Mesendoderm (in vitro differentiated cells): ENCODE measurements at regions not wholly inside any gene's neighbourhood (a gene's known extent, or its start where the extent isn't known, plus 50 kb on each side); places are given as distances from the start of the nearest gene placed in this dataset.
A peak's percentile ranks its signal among the peaks of the same experiment; 100 is the strongest.

Source experiments
- DNase-seq: peaks from one replicate; pipeline ENCODE4 v3.0.0; 2013
- H2AK5ac ChIP-seq: 2 replicates; pipeline ENCODE4 v1.6.1; 2013; ENCODE audit warnings: low read length, inconsistent platforms
- H2BK120ac ChIP-seq: 2 replicates; pipeline ENCODE4 v1.6.1; 2013; ENCODE audit warnings: low read depth, mild to moderate bottlenecking, low read length, moderate library complexity, mixed read lengths
- H2BK15ac ChIP-seq: replicated peaks from 2 replicates; pipeline ENCODE4 v1.6.1; 2013; ENCODE audit warnings: low read depth, mild to moderate bottlenecking, moderate library complexity
- H2BK5ac ChIP-seq: 2 replicates; pipeline ENCODE4 v1.6.1; 2013; ENCODE audit warnings: low read length, inconsistent platforms
- H3K18ac ChIP-seq: 2 replicates; pipeline ENCODE4 v1.6.1; 2013; ENCODE audit warnings: mild to moderate bottlenecking, low read length, mixed read lengths
- H3K23ac ChIP-seq: one replicate; pipeline ENCODE4 v1.6.1; 2013; ENCODE audit warnings: low read length
- H3K27ac ChIP-seq: 2 replicates; pipeline ENCODE4 v1.5.1; 2013; ENCODE audit warnings: low read depth, mild to moderate bottlenecking, inconsistent platforms, low read length, moderate library complexity
- H3K27me3 ChIP-seq: 2 replicates; pipeline ENCODE4 v1.6.1; 2013; ENCODE audit warnings: low read length, control low read depth, mild to moderate bottlenecking, inconsistent platforms; ENCODE audit not compliant: insufficient read depth, poor library complexity
- H3K36me3 ChIP-seq: 2 replicates; pipeline ENCODE4 v1.6.1; 2013; ENCODE audit warnings: low read length, inconsistent platforms; ENCODE audit not compliant: control insufficient read depth, insufficient read depth
- H3K4ac ChIP-seq: one replicate; pipeline ENCODE4 v1.6.1; 2013; ENCODE audit warnings: low read depth, mild to moderate bottlenecking, low read length, moderate library complexity
- H3K4me1 ChIP-seq: 2 replicates; pipeline ENCODE4 v1.6.1; 2013; ENCODE audit warnings: low read depth, low read length, inconsistent platforms; ENCODE audit not compliant: control insufficient read depth
- H3K4me2 ChIP-seq: 2 replicates; pipeline ENCODE4 v1.6.1; 2013; ENCODE audit warnings: low read length
- H3K4me3 ChIP-seq: 2 replicates; pipeline ENCODE4 v1.5.1; 2013; ENCODE audit warnings: mild to moderate bottlenecking, low read length
- H3K56ac ChIP-seq: one replicate; pipeline ENCODE4 v1.6.1; 2013; ENCODE audit warnings: low read length
- H3K79me1 ChIP-seq: 2 replicates; pipeline ENCODE4 v1.6.1; 2013; ENCODE audit warnings: low read length, inconsistent platforms
- H3K79me2 ChIP-seq: 2 replicates; pipeline ENCODE4 v1.6.1; 2013; ENCODE audit warnings: mild to moderate bottlenecking, low read length; ENCODE audit not compliant: control insufficient read depth, insufficient read depth
- H3K9ac ChIP-seq: 2 replicates; pipeline ENCODE4 v1.6.1; 2013; ENCODE audit warnings: low read length, inconsistent platforms
- H4K5ac ChIP-seq: one replicate; pipeline ENCODE4 v1.6.1; 2013; ENCODE audit warnings: low read length
- H4K8ac ChIP-seq: one replicate; pipeline ENCODE4 v1.6.1; 2013; ENCODE audit warnings: low read depth, mild to moderate bottlenecking, control low read depth, low read length, moderate library complexity
- WGBS: extraction: QIAGEN DNeasy Blood & Tissue Kit; methylation state at CpG from one replicate; pipeline ENCODE4 v1.1.7; 2013; ENCODE audit warnings: low lambda C conversion rate, missing lambda C conversion rate; ENCODE audit not compliant: insufficient coverage; ENCODE audit errors: extremely low coverage; 5-methylcytosine and 5-hydroxymethylcytosine counted together

DNA sequence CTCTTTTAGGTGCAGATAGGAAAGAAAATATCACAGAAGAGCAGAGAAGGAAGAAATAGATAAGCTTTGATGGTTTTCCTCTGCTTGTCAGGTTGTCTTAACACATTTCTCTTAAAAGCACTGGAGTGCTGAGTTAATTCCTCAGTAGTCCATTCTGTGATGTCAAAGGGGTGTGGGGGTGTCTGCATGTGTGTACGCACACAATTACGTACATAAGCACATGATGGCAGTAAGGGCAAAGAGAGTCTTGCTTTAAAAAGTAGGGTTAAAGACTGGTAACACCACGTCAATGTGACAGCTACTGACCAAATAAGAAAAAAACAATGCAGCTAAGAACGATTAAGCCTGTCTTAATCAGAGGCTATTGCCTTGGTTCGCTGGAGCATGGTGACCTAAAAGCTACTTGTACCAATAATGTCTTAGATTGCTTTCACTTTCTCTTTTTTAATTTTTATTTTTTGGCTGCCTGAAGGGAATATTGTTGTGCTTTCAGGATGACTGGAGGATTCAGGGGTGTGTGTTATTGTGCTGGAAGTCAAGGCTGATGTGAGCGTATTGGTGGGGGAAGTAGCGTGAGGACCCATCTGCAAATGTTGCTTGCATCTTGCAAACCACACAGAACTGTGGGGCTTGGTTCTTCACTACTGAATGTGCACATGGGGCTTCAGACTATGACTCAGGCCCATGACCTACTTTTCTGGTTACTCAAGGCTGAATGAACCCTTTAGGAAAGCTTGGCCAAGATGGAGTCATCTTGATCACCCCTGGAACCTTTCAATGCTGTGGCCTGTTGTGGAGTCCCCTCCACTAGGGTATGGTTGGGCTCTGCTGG lies 417.8 kb upstream of the TPM1 start:
- no peak for DNase-seq
- H2BK5ac ChIP-seq, result no peak overlapping the region
- no peaks in the 10 kb centered on the region for H3K79me2 ChIP-seq
- H2BK15ac ChIP-seq, result no peak overlapping the region
- WGBS, result no CpG with 5 or more reads among the region's 7 CpGs
- no peak overlapping the region for H2AK5ac ChIP-seq
- H3K4me3 ChIP-seq, result no peak overlapping the region
- H4K8ac ChIP-seq, result no peak overlapping the region
- no peak overlapping the region for H3K27ac ChIP-seq
- no peaks in the 10 kb centered on the region for H3K4me1 ChIP-seq
- H4K5ac ChIP-seq, result no peak overlapping the region
- H3K79me1 ChIP-seq, result no peaks in the 10 kb centered on the region
- no peaks in the 10 kb centered on the region for H3K27me3 ChIP-seq
- H3K18ac ChIP-seq, result no peak overlapping the region
- no peaks in the 10 kb centered on the region for H3K36me3 ChIP-seq
- no peak overlapping the region for H3K23ac ChIP-seq
- no peak overlapping the region for H3K9ac ChIP-seq
- H3K4ac ChIP-seq, result no peak overlapping the region
- H3K4me2 ChIP-seq, result no peak overlapping the region
- H2BK120ac ChIP-seq, result no peak overlapping the region
- H3K56ac ChIP-seq, result no peak overlapping the region

DNA sequence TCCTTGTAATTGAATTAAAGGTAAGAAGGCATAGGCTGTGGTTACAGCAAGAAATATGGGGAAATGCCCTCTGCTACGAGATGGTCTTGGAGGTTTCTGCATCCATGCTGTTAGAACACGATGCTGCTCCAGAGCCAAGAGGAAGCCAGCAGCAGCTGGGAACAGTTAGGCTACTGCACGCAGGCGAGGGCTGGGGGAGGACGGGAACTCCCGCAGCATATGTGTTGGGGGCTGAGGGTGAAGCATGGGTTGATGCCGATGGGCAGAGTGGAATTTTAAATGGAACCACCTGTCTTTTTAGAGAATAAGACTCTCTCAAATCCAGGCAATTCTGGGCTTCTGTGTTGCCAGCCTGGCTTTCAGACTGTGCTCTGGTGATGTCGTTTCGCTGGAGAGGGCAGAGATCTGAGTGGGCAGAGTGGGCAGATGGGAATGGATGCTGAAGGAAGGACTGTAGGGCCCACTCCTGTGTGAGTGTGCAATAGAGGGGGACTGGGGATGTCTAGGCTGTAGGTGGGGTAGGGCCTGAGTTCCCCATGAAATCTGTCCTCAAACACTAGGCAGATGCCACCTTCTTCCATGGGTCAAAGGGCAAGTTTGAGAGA lies 417.0 kb upstream of the TPM1 start:
- H3K4me1 ChIP-seq, result no peaks in the 10 kb centered on the region
- no peak overlapping the region for H4K5ac ChIP-seq
- H4K8ac ChIP-seq, result no peak overlapping the region
- no peak overlapping the region for H3K4ac ChIP-seq
- no peak overlapping the region for H3K4me2 ChIP-seq
- DNase-seq, result no peak
- no peak overlapping the region for H2BK5ac ChIP-seq
- H3K79me1 ChIP-seq, result no peaks in the 10 kb centered on the region
- no peak overlapping the region for H3K9ac ChIP-seq
- no peak overlapping the region for H3K27ac ChIP-seq
- no peak overlapping the region for H3K56ac ChIP-seq
- H3K27me3 ChIP-seq, result no peaks in the 10 kb centered on the region
- H3K79me2 ChIP-seq, result no peaks in the 10 kb centered on the region
- no peak overlapping the region for H2BK120ac ChIP-seq
- no CpG with 5 or more reads among the region's 9 CpGs for WGBS
- no peak overlapping the region for H2BK15ac ChIP-seq
- H3K18ac ChIP-seq, result no peak overlapping the region
- H3K36me3 ChIP-seq, result no peaks in the 10 kb centered on the region
- no peak overlapping the region for H3K4me3 ChIP-seq
- H3K23ac ChIP-seq, result no peak overlapping the region
- no peak overlapping the region for H2AK5ac ChIP-seq

DNA sequence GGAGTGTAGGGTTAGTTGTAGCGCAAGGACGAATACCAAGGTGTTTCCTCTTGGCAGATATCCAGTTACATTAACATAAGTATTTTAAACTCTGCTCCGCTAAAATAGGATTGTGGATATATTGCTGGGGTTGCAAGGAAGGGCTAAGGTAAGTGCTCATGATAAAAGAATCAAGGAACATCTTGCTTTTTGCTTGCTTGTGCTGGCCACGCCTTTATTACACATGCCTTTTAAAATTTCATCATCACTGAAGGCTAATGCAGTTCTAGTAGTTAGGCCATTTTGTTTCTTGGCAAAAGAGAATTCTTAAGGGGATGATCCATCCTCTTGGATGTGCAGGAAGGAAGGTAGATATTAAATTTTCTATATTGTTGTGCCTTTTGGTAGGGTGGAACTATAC lies 415.6 kb upstream of the TPM1 start:
- H3K4me3 ChIP-seq, result no peak overlapping the region
- no peaks in the 10 kb centered on the region for H3K79me1 ChIP-seq
- no peak overlapping the region for H4K8ac ChIP-seq
- no peak overlapping the region for H2AK5ac ChIP-seq
- H3K56ac ChIP-seq, result no peak overlapping the region
- H3K36me3 ChIP-seq, result no peaks in the 10 kb centered on the region
- H3K27me3 ChIP-seq, result no peaks in the 10 kb centered on the region
- WGBS, result no CpG with 5 or more reads among the region's 4 CpGs
- no peak overlapping the region for H3K9ac ChIP-seq
- H3K4ac ChIP-seq, result no peak overlapping the region
- H2BK120ac ChIP-seq, result no peak overlapping the region
- H3K4me2 ChIP-seq, result no peak overlapping the region
- H3K18ac ChIP-seq, result no peak overlapping the region
- H2BK15ac ChIP-seq, result no peak overlapping the region
- H2BK5ac ChIP-seq, result no peak overlapping the region
- DNase-seq, result no peak
- H3K4me1 ChIP-seq, result no peaks in the 10 kb centered on the region
- H3K27ac ChIP-seq, result no peak overlapping the region
- H3K79me2 ChIP-seq, result no peaks in the 10 kb centered on the region
- H3K23ac ChIP-seq, result no peak overlapping the region
- H4K5ac ChIP-seq, result no peak overlapping the region

DNA sequence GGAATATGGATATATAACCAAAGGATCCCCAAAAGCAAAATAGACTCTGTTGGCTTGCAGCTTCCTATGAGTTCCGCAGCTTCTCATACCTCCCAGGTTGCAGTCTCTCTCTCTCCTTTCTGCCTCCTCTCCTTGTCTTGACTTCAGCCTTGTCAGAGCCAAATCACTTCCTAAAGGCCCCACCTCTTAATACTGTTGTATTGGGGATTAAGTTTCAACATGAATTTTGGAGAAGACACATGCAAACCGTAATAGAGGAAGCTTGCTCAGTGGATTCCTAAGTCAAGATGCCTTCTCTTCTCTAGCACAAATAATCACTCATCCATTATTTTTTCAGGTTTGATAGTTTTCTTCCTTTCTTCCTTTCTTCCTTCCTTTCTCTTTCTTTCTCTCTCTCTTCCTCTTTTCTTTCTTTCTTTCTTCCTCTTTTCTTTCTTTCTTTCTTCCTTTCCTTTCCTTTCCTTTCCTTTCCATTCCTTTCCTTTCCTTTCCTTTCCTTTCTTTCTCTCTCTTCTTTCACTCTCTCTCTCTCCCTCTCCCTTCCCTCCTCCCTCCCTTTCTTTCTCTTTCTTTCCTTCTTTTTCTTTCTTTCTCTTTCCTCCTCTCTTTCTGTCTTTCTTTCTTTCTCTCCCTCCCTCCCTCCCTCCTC lies 411.3 kb upstream of the TPM1 start:
- Histone ChIP-seq H2BK5ac (no peak overlapping the region), H2BK120ac (no peak overlapping the region), H3K4me2 (no peak overlapping the region), H3K36me3 (no peaks in the 10 kb centered on the region), H3K79me2 (no peaks in the 10 kb centered on the region), H3K4me3 (no peak overlapping the region), H2BK15ac (no peak overlapping the region), H3K4me1 (no peaks in the 10 kb centered on the region), H3K23ac (no peak overlapping the region), H3K9ac (no peak overlapping the region), H3K27me3 (no peaks in the 10 kb centered on the region), H3K27ac (no peak overlapping the region), H3K79me1 (no peaks in the 10 kb centered on the region), H4K8ac (no peak overlapping the region), H4K5ac (no peak overlapping the region), H2AK5ac (no peak overlapping the region), H3K4ac (no peak overlapping the region), H3K56ac (no peak overlapping the region), H3K18ac (no peak overlapping the region)
- no peak for DNase-seq
- WGBS, result no CpG with 5 or more reads among the region's 2 CpGs

DNA sequence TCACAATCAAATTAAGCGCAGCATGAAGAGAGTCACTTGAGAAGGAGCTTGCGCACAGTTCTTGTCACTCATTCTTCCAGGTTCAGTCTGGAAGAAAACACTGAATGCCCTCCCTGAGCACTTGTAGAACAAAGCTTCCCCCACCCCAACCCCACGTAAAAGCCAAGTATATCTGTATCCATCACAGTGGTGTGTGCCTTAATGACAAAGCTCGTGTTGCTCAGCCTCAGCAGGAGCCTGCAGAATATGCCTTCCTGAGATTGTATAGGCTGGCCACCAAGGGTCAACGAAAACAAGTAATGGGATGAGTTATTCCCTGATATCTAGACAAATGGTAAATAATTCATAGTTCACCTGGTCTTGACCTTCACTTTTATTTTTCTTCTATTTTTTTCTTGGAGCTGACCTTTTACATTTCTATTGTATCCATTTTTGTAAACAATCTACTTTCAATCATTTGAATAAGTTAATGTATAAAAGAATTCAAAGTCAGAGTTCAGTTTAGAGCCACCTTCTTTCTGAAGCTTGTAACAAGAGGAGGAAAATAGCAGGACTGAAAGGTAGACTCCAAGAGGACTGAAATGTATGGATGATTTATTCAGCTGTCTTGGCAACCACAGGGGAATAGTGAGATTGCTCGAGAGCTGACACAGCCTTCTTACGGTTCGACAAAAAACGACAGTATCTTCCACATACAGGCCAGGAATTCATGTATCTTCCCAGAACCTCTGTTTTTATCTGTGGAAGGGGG lies 405.5 kb upstream of the TPM1 start:
- no peak overlapping the region for H3K56ac ChIP-seq
- H3K79me2 ChIP-seq, result no peaks in the 10 kb centered on the region

More for the DNA sequence above, 405.5 kb upstream of the TPM1 start:
- H3K23ac ChIP-seq, result no peak overlapping the region
- no CpG with 5 or more reads among the region's 9 CpGs for WGBS
- no peak for DNase-seq
- no peak overlapping the region for H3K4me3 ChIP-seq
- no peak overlapping the region for H2BK120ac ChIP-seq
- H4K5ac ChIP-seq, result no peak overlapping the region
- H3K36me3 ChIP-seq, result no peaks in the 10 kb centered on the region
- H3K18ac ChIP-seq, result peak overlapping the region; percentile 8
- H3K27ac ChIP-seq, result no peak overlapping the region
- no peak overlapping the region for H2BK5ac ChIP-seq
- H3K4me1 ChIP-seq, result peaks cover 5% of the 10 kb centered on the region
- no peak overlapping the region for H3K9ac ChIP-seq
- no peak overlapping the region for H2AK5ac ChIP-seq
- H4K8ac ChIP-seq, result no peak overlapping the region
- no peak overlapping the region for H2BK15ac ChIP-seq
- H3K4me2 ChIP-seq, result no peak overlapping the region
- H3K27me3 ChIP-seq, result no peaks in the 10 kb centered on the region
- no peak overlapping the region for H3K4ac ChIP-seq
- no peaks in the 10 kb centered on the region for H3K79me1 ChIP-seq
